ENCODE measurements at regions not wholly inside any gene's neighbourhood (a gene's known extent, or its start where the extent isn't known, plus 50 kb on each side); places are given as distances from the start of the nearest gene placed in this dataset.
"Not testable (repeated sequence)": the region's sequence is repeated elsewhere in the genome, so short reads cannot be mapped to it uniquely, and the experiment has no call there.

DNA sequence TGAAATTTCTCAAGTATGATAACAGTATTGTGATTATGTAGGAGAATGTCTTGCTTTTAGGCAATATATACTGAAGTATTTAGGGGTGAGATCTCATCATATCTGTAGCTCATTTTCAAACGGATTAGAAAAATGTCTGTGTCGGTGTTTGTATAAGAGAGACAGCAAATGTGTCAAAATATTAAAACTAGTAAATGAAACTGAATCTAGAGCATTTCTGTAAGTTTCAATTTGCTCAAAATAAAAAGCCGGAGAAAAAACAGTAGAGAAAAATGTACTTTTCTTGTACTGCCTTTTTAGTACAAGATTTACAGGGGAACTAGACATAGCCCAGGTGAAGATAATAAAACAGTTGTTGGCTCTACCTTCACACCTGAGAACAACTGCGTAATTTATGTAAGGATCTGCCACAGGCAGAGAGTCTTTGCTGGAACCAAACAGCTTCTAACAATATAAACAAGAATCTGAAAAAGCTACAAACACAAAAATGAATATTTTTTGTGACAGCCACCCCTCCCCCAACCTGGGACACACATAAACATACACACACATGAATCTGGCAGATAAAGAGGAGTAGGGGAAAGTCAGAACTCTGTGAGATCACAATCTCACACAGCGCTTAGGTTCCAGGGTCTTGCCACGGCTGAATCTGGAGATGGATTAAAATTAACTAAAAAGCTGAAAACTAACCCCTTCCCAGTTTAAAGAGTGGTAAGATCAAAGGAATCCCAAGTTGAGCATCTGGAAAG lies 153.3 kb downstream of the AVL9 start:
- H3K4me3 ChIP-seq (replicated peaks; ENCODE audit: low read depth, low read length): no peak overlapping the region
- no peak for DNase-seq (ENCODE audit: low read depth)
- TF ChIP-seq, protein P1, sequence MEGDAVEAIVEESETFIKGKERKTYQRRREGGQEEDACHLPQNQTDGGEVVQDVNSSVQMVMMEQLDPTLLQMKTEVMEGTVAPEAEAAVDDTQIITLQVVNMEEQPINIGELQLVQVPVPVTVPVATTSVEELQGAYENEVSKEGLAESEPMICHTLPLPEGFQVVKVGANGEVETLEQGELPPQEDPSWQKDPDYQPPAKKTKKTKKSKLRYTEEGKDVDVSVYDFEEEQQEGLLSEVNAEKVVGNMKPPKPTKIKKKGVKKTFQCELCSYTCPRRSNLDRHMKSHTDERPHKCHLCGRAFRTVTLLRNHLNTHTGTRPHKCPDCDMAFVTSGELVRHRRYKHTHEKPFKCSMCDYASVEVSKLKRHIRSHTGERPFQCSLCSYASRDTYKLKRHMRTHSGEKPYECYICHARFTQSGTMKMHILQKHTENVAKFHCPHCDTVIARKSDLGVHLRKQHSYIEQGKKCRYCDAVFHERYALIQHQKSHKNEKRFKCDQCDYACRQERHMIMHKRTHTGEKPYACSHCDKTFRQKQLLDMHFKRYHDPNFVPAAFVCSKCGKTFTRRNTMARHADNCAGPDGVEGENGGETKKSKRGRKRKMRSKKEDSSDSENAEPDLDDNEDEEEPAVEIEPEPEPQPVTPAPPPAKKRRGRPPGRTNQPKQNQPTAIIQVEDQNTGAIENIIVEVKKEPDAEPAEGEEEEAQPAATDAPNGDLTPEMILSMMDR (IDR thresholded peaks at IDR 0.05; ENCODE audit: low read length, missing control alignments): no peak

DNA sequence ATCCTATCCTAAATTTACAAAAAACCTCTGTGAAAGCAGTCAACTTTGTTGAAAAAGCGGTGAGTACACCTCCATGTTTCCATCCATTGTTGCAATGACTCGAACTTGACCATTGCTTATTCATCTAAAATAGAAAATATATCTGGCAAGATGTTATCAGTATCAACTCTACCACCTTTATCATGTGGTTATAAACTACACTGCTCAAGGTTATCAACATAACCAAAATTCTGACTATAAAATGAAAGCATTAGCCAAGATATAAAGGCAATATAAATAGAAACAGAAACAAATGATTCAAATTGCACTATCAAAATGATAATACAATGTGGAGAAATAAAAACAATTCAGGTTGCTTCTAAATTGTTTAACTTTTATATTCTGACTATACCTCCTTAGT lies 150.0 kb downstream of the AVL9 start:
- not testable (repeated sequence) for DNase-seq (ENCODE audit: low read depth); H3K4me3 ChIP-seq (replicated peaks; ENCODE audit: low read depth, low read length)

DNA sequence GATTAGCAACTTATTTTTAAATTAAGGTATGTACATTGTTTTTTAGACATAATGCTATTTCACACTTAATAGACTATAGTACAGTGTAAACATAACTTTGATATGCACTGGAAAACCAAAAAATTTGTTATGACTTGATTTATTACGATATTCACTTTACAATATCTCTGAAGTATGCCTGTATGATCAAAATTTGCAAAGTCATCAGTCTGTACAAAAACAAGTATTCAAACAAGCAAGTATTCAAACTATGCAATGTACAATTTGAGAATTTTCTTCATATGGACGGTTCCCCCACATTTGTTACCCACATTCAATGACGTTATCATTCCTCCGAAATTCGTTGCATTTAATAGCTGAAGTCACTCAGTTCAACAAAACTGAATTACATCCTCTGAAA lies 147.9 kb downstream of the AVL9 start:
- TF ChIP-seq, protein P1 (IDR thresholded peaks at IDR 0.05; ENCODE audit: low read length, missing control alignments): no peak
- no peak for DNase-seq (ENCODE audit: low read depth)
- no peak overlapping the region for H3K4me3 ChIP-seq (replicated peaks; ENCODE audit: low read depth, low read length)

DNA sequence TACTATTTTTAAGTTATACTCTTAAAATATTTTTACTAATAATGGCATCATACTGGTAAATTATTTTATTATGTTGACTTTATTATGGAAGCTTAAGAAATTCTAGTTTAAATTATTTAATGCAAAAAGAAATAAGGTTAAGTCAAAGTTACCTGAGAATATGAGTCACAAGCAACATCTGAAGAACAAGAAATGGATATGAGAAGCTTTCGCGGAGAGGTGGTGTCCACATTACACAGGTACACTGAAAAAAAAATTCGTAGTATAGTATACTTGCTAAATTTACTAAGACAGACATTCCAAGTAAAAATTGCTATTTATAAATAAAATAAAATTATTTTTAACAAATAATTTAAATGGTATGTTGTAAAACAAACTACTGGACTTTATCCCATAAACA lies 143.8 kb downstream of the AVL9 start:
- H3K4me3 ChIP-seq (replicated peaks; ENCODE audit: low read depth, low read length): no peak overlapping the region
- TF ChIP-seq, protein P1 (IDR thresholded peaks at IDR 0.05; ENCODE audit: low read length, missing control alignments): no peak
- no peak for DNase-seq (ENCODE audit: low read depth)

DNA sequence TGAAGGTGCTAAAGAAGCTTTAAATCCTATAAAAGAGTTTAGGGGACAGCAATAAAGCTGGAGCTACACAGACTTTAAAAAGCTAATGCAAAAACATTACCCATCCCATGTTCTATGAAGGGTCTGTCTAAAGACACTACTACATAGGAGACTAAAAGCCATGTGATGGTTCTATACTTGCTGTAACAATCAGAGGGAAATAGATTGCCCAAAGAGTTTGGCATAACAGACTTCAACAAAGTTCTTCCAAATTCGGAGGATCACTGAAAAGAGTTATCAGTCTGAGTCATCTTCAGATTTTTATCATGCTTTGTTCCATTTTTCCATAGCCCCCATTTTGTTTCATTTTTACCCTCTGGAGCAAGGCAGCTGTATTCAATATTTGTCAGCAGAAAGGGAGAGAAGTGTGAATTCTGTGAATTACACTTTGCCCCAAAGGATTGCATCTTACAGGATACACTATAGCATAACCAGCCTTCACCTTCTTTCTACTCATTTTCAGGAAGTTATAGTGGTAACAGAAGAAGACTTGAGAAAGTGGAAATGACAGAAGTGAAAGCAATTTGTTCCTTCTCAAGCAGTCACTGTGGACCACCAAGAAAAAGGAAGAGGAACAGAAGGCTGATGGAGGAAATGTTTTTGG lies 143.3 kb downstream of the AVL9 start:
- not testable (repeated sequence) for H3K4me3 ChIP-seq (replicated peaks; ENCODE audit: low read depth, low read length); DNase-seq (ENCODE audit: low read depth)
